Colonic mucosa (tissue), 4 donors: ENCODE measurements at regions not wholly inside any gene's neighbourhood (a gene's known extent, or its start where the extent isn't known, plus 50 kb on each side); places are given as distances from the start of the nearest gene placed in this dataset.

Experiments used
- DNase-seq: peaks from one replicate; pipeline ENCODE4 v3.0.0-alpha.2; 2020
- H3K27ac ChIP-seq: fragments of 200-600 bp; one replicate; pipeline ENCODE4 v1.8.0; 2021
- H3K27me3 ChIP-seq: fragments of 200-600 bp; one replicate; pipeline ENCODE4 v1.8.0; 2021
- H3K36me3 ChIP-seq: fragments of 200-600 bp; one replicate; pipeline ENCODE4 v1.8.0; 2021
- H3K4me1 ChIP-seq: fragments of 200-600 bp; one replicate; pipeline ENCODE4 v1.8.0; 2021; ENCODE audit warnings: mild to moderate bottlenecking
- H3K4me3 ChIP-seq: fragments of 200-600 bp; one replicate; pipeline ENCODE4 v1.8.0; 2021
- H3K9ac ChIP-seq, 2 donors: one replicate each; pipeline ENCODE4 v1.7.0; 2013; ENCODE audit warnings: control low read depth in 2 of 2, low read depth in 2 of 2, low read length in 2 of 2
- H3K9me3 ChIP-seq: fragments of 200-600 bp; one replicate; pipeline ENCODE4 v1.8.0; 2021
- CTCF ChIP-seq: fragments of 200-600 bp; IDR thresholded peaks from one replicate; pipeline ENCODE4 v1.8.0; 2022; ENCODE audit warnings: antibody characterized with exemption, mild to moderate bottlenecking
- intact Hi-C: fragments of 100-400 bp; cut with DNase I; formaldehyde crosslinking; loops from one replicate; pipeline ENCODE4 v1.14.1; 2022
- donor health status: healthy.
- donor health status: DM: no; HTN: no; CAD: no.
- donor health status: DM: no; HTN: no; CAD: no.

- intact Hi-C loops, result no loop called here
- Histone ChIP-seq H3K9ac (no peak overlapping the region), H3K36me3 (no peaks in the 10 kb centered on the region), H3K4me3 (no peak overlapping the region), H3K27ac (no peak overlapping the region), H3K4me1 (peaks cover 10% of the 10 kb centered on the region), H3K27me3 (no peaks in the 10 kb centered on the region), H3K9me3 (no peaks in the 10 kb centered on the region)
- no peak for DNase-seq
- no peak for TF ChIP-seq CTCF
These were observed 159.5 kb downstream of the LY86 start for GRCh38 chr6:6748001-6748400.

- peak; percentile 73 for DNase-seq
- intact Hi-C loops, result no loop called here
- H3K27ac ChIP-seq, result peak overlapping the region; percentile 90
- peak overlapping the region; percentile 64 to 72 for H3K9ac ChIP-seq
- no peak overlapping the region for H3K4me3 ChIP-seq
- no peaks in the 10 kb centered on the region for H3K27me3 ChIP-seq
- peaks cover 10% of the 10 kb centered on the region for H3K4me1 ChIP-seq
- no peaks in the 10 kb centered on the region for H3K9me3 ChIP-seq
- TF ChIP-seq CTCF, result no peak
- no peaks in the 10 kb centered on the region for H3K36me3 ChIP-seq
These were observed 161.4 kb downstream of the LY86 start for GRCh38 chr6:6749702-6750491.

GRCh38 chr6:6750594-6751265 is 162.2 kb downstream of the LY86 start:
- H3K36me3 ChIP-seq, result no peaks in the 10 kb centered on the region
- peak overlapping the region; percentile 90 for H3K27ac ChIP-seq
- peak; percentile 23 for DNase-seq
- H3K9me3 ChIP-seq, result no peaks in the 10 kb centered on the region
- no peaks in the 10 kb centered on the region for H3K27me3 ChIP-seq
- H3K4me3 ChIP-seq, result no peak overlapping the region
- H3K9ac ChIP-seq, result peak overlapping the region; percentile 70 to 75
- intact Hi-C loops, result no loop called here
- peaks cover 10% of the 10 kb centered on the region for H3K4me1 ChIP-seq
- TF ChIP-seq CTCF, result no peak

- Histone ChIP-seq H3K9ac (peak overlapping the region; percentile 70 to 75), H3K36me3 (no peaks in the 10 kb centered on the region), H3K9me3 (no peaks in the 10 kb centered on the region), H3K27me3 (no peaks in the 10 kb centered on the region), H3K4me3 (no peak overlapping the region), H3K27ac (peak overlapping the region; percentile 90), H3K4me1 (peaks cover 10% of the 10 kb centered on the region)
- DNase-seq, result no peak
- no peak for TF ChIP-seq CTCF
- intact Hi-C loops, result no loop called here
These were observed 162.7 kb downstream of the LY86 start for GRCh38 chr6:6751266-6751596.

- Histone ChIP-seq H3K27ac (peak overlapping the region; percentile 90), H3K27me3 (no peaks in the 10 kb centered on the region), H3K4me3 (no peak overlapping the region), H3K9ac (peak overlapping the region; percentile 70 to 75), H3K4me1 (peaks cover 10% of the 10 kb centered on the region), H3K36me3 (no peaks in the 10 kb centered on the region), H3K9me3 (no peaks in the 10 kb centered on the region)
- intact Hi-C loops, result no loop called here
- peak; percentile 81 for DNase-seq
- no peak for TF ChIP-seq CTCF
These were observed 163.1 kb downstream of the LY86 start for GRCh38 chr6:6751619-6752023.
